GM18909 (cell line): ENCODE measurements at regions not wholly inside any gene's neighbourhood (a gene's known extent, or its start where the extent isn't known, plus 50 kb on each side); places are given as distances from the start of the nearest gene placed in this dataset.

ENCODE experiments used
- ATAC-seq: cut with Tn5 transposase; IDR thresholded peaks from one replicate; pipeline ENCODE4 v1.9.1; 2021; ENCODE audit warnings: mild to moderate bottlenecking; ENCODE audit not compliant: unreplicated experiment, poor library complexity

DNA sequence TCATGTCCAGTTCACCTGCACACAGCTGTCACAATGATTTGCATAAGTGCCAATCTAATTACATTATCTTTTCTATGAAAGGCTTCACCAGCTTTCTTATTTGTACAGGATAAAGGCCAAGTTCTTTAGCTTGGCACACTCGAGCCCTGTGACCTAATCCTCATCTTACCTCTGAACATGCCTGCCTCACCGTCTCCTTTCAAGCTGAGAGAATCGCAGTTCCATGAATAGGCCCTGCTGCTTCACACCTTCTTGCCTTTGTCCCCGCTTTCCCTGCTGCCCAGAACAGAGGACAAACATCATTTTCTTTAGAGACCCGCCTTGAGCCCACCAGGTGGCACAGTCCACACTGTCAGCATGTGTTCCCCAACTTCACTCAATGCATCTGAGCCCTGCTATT is 1094.7 kb downstream of the BCL11A start:
- no peak for ATAC-seq

DNA sequence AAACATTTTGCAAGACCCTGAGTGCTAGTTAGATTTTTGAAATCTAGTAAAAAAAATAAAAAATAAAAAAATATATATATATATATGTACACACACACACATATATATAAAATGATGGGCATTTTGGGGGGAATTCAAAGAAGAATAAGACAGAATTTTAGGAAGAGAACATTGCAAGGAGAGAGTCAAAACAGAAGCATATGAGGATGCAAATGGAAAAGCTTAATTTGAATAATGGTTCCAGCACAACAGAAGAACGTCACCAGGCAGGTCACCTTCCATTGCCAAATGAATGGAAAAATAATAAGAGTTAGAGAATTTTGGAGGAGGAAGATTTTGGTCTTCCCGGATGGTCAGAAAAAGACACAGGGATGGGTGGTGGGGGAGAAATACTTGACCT is 1097.2 kb downstream of the BCL11A start:
- no peak for ATAC-seq

DNA sequence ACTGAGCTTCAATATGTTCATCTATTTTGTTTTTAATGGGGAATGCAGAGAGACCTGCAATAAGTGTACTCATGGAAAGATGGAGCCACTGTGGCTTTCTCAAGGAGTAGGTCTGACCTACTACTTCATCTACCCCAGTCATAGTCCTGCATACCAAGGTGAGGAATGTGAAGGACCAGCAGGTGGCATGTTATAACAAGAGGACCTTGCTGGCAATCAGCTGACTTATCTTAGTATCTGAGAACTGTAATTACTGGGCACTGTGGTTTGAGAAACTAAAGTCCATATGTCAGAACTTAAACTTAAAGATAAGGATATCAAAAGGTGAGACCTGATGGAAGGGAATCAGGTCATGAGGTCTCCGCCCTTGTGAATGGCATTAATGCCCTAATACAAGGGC is 1104.2 kb downstream of the BCL11A start:
- ATAC-seq = no peak

DNA sequence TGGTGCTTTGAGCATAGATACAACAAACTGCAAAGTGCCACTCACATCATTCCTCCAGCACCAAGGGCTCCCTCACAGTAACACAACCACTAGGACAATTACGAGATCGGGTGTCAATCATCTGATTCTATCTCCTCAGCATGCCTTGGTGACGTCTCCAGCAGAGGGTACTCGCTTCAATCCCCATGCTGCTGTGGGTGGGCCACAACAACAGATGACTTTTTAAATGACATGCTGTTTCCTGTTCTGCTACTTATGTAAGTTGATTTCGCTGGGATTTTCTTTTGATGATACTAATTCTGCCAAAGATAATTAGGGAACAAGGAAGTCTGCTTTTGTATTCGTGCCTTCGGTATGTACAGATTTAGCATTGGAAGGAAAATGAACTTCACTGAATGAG is 1113.0 kb downstream of the BCL11A start:
- ATAC-seq = no peak

DNA sequence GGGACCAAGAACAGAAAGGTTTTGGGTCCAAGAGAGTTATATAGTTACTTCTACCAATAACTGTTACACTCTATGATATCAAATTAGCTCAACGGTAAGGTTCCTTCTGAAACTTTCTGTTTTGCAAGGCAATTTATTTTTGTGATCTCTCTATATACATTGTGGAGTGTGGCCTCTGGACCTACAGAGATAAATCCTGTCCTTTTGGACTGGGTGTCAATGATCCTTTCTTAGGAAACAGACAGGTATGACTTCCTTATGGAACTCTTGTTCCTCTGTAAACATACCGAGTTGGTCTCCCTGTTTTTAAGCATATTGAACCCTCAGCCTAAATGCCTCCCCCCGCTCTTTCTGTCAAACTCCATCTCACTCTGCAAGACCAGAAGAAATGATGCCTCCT is 1117.8 kb downstream of the BCL11A start:
- ATAC-seq = no peak

DNA sequence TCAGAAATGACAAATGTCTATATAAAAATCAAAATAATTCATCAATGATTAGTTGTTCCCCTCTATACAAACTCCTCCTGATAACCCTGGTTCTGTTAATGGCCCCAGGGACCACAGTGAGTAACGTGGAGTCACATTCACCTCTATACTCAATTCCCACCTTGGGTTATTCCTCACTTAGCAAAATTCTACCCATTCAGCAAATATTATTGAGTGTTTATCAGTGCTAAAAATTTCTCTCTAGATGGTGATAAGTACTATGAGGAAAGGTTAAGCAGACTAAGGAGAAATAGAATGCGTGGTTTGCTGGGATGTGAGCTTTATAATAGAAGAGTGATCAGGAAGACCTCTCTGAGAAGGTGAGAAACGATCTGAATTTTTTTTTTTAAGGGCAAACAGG is 1124.5 kb downstream of the BCL11A start:
- ATAC-seq = no peak

DNA sequence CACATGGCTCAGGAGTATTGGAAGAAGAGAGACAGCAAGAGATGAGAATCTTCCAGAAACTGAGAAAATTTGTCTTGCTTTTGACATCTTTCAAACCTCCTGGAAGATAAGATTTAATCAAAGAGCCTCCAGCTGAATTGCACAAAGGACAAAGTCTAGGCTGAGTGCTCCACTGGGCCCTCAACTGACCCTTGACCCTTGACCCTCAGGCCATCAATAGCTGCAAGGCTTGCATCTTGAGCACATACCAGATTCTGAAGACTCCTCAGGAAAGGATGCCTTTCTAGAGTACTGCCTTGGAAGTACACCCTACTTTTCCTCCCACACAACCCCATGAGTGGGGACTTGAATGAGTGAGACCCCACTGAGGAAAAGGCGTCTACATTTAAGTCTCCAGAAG is 1125.5 kb downstream of the BCL11A start:
- ATAC-seq = no peak

DNA sequence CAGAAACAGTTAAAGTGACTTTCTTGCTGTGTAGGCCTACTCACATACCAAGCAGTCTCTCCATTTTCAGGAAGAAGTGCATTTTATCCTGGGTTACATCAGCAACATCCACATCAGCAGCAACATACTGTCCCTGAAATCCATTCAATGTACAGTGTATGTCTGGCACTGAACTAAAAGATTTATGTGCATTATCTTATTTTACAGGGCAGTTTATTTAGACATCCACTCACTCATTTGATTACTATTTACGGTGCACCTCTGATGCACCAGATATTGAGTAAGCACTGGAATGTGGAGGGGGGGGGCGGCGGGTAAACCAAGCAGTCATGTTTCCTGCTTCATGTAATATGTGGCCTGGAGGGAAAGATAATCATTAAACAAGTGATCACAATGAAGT is 1128.2 kb downstream of the BCL11A start:
- ATAC-seq = no peak

DNA sequence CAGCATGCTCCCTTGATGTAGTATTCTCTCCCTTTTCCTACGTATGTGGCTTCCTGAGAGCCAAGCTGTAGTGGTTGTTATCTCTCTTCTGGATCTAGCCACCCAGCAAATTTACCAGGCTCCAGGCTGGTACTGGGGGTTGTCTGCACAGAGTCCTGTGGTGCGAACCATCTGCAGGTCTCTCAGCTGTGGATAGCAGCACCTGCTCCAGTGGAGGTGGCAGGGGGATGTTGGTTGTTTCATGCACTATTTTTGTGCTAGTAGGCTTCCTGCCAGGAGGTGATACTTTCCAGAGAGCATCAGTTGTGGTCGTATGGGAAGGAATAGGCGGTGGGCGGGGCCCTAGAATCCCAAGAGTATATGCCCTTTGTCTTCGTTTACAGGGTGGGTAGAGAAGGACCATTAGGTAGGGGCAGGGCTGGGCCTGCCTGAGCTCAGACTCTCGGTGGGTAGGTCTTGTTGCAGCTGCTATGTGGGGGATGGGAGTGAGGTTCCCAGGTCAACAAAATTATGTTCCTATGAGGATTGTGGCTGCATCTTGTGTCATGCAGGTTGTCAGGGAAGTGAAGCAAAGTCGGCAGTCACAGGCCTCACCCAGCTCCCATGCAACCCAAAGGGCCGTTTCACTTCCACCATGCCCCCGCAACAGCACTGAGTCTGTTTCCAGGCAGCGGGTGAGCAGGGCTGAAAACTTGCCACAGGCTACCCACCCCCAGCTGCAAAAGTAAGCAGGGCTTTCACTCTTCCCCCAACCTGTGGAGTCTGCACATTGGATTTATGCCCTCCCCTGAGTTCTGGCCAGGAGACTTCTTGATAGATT is 1139.5 kb downstream of the BCL11A start:
- ATAC-seq = no peak

DNA sequence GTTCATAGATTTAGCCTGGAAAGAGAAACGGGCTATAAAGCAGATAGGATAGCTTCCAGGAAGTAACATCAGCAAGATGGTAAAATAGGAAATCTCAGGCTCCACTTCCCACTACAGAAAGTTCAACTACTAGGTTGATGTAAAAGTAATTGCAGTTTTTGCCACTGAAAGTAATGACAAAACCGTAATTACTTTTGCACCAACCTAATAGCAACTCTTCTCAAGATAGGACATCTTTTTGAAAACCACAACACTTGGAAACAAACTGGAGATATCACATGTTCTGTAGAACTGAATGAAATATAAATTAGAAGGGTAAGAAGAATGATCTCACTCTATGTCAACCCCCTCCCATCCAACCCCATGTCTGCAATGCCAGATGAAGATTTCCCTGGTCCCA is 1154.3 kb downstream of the BCL11A start:
- no peak for ATAC-seq

DNA sequence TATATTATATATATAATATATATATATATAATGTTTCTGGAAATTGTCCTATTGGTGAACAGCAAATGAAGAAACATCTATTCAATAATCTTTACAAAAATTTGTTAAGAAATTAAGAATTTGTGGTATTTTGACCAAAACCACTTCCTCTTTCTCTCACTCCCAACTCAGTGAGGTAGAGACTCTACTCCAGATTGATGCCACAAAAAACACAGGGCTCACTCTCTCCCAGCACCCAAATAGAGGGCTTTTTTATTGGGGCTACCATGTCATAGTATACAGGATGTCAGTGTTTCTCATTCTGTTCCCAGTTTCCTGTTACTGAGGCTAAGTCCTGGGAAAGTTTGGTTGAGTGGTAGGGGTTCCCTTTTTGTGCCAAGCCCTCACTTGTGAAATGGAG is 1155.4 kb downstream of the BCL11A start:
- no peak for ATAC-seq

DNA sequence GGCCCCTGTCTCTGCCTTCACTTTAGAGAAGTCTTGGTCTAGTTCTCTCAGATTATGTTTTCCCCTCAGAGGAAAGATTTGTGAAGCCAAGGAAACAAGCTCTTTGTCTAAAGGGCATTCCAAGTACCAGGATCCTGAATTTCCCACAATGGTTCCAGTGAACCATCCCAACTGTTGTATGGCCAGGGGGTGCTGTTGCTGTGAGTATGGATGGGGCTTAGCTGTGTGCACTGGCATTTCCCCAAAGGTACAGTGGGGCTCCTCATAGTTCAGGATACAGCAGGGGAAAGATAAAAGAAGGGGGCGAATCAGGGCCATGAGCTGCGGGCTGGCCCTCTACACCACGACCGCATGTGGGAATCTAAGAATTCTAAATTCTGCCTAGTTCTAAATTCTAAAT is 1154.0 kb upstream of the FANCL start:
- ATAC-seq = no peak

DNA sequence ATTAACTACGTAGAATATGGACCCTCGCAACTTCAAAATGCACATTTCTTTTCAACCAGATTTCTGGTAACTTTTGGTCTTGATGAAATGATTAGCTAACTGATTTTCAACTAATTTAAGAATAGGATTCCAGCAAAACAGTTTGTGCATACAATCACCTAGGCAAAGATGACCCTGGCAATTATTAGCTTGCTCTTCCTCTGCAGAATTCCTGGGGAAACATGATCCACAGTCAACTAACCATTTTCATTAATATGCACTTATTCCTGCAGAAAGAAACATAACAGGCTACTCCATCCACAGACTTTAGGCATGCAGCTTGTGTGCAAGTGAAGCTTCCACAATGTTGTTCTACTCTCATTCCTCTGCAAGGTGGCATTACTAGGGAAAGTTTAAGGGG is 1150.8 kb upstream of the FANCL start:
- no peak for ATAC-seq

DNA sequence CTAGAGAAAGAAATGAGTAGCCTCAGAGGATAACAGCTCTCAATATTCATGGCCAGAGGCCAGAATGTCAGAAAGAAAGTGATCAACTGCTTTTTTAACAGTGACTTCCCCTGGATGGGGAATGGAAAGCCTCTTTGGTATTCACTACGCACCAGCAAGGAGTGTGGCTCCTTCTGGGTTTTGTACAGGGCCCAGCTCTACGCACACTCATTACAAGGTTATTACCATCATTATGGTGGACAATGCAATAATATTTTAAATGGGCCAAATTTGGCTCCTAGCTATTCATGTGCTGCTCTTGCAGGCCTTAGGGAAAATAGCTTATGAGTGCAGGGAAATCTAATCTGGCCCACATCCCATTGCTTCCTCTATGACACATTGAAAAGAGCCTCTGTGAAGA is 1149.5 kb upstream of the FANCL start:
- ATAC-seq = no peak

DNA sequence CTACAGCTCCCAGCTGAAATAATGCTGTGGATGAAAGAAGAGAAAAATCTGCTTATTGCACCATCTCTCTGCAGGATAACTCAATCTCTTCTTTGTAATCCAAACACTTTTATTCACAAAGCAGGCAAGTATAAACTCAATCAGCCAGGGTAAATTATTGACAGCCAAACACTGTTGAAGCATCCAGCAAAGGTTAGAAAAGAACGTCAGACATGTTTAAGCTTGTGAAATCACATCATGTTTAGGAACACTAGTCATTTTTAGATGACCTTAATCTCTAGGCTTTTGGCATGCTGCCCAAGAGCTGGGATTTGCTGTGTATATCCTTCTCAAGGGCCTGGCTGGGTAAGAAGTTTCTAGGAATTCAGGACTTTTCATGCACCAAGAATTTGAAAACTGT is 1148.1 kb upstream of the FANCL start:
- no peak for ATAC-seq

DNA sequence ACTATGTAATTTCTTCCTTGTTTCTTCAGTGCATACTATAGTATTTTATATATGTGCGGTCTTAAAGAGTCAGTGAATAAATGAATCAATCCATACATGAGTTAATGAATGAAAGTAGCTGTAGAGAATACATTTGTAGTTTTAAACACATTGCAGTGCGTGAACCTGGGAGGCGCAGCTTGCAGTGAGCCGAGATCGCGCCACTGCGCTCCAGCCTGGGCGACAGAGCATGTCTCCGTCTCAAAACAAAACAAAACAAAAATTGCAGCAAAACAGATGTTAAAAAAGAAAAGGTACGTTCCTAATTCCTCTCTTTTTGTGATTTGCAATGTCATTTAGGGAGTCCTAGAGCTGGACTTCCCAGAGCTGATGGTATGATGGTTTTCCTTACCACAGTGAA is 1144.8 kb upstream of the FANCL start:
- no peak for ATAC-seq

DNA sequence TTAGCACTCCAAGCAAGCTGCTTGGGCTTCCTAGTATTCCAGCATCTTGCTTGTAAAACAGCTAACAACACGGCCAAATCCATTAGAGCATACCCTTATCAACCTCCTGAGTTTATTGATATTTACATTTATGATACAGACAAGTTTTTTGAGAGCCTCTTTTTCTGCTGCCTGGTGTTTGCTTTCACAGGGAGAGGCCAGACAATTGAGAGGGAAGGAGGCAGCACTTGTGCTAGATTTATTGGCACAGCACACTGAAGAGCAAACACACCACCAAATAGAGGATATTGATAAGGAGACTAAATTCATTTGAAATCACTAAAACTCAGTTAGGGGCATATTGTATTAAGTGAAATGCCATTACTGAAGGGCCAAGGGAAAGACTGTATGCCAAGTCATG is 1142.3 kb upstream of the FANCL start:
- ATAC-seq = no peak

DNA sequence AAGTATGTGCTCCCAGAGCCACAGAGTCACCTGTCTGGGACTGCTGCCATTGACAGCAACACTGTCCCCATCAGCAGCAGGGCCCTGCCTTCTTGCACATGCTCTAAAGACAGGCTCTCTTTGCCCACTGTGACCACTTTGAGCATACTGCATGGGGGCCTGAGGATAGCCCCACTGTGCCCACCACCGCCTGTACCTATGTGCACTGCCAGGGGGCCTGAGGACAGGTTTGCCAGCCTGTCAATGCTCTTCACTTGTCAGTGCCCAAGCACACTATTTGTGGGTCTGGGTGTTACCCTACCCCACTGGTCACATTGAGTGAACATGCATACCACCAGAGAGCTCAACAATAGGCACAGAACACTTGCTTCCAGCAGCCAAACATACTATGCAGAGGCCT is 1137.0 kb upstream of the FANCL start:
- no peak for ATAC-seq

DNA sequence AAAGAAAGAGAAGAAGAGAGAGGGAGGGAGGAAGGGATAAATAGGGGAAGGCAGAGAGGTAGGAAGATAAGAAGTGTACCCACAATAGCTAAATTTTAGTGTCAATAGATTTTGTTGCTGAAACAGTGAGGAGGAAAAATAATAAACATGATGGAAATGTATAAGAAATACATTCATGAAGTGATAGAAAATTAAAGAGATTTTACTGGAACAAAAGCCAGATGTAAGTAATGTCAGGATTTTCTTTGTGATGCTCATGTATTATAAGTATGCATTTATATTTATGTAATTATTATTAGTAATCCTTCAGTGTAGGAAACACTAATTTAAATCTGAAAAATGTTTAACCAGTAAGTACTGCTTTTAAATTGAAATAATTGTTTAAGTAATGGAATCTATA is 1125.2 kb upstream of the FANCL start:
- ATAC-seq = no peak

DNA sequence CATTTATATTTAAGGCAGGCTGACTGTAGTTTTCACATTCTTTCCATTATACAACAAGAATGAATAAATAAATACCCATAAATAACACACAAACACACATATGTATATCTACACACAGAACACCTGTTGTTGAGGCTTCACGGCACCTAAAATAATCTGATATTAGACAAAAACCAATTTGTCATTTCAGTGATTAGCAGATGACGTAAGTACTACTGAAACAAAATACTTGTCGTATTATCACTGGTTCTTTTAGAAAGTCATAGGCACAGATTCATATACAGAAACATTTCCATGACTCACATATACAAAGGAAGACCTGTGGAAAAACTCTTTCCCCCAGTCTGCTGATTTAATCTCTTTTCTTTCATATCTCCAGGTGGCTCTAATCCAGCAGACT is 1113.4 kb upstream of the FANCL start:
- no peak for ATAC-seq

DNA sequence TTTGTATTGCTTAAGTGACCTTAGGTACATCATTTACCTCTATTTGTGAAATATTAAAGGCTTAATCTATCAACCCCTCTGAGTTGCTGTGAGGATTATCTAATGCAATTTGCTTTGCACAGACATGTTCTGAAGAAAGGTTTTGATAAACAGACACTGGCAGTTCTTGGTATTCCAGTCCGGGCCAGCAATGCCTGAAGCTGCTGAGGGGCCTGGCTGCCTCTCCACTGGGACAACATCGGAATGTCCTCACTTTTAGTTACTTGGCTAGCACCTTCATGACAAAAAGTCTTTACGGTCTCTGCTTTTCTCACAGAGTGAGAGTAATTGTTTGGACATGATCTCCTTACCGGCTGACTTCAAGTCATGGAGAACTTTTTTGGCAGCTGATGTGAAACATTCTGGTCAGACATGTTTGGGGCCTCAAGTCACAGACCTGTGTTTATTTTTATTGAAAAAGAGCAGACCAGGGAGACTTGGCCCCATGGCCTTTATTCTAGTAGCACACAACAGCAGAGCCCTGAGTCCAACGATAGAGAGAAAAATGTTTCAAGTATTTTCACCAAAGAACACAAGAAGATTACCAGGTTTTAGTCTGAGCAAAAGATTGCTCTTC is 1112.3 kb upstream of the FANCL start:
- ATAC-seq = no peak

DNA sequence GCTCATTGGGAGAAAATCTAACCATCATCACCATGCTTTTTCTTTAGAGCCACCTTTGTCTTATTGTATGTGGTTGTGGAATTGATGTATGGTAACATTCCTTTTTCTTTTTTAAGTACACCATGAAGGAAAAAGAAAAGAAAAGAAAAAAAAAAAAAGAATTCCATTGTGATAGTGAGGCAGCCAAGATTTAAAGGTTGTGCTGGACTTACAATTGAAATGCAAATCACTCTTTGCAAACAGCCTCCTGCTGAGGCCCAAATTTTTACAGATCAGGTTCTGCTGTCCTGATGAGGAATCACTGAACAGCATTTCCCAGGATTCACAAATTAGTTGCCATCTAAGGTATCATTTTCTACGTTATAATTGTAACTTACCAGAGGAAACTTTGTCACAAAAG is 1101.0 kb upstream of the FANCL start:
- no peak for ATAC-seq
